ENCODE measurements at regions not wholly inside any gene's neighbourhood (a gene's known extent, or its start where the extent isn't known, plus 50 kb on each side); places are given as distances from the start of the nearest gene placed in this dataset.

DNA sequence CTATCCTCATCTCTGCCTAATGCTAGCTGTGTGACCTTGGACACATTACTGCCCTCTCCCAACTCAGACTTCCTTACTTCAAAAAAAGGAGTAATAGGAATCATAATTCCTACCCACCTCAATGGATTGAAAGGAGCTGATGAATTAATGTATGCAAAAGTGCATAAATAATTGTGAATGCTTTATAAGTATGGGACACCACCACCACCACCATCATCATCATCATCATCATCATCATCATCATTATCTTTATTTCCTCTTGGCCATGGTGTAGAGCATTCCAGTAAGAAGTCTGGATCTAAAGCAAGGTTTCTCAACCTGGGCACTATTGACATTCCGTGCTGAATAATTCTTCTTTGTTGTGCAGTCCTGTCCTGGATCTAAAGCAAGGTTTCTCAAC is 282.5 kb downstream of the MEX3B start:
- TF ChIP-seq POLR2A (IDR thresholded peaks at IDR 0.05; ENCODE audit: low read depth, low read length) (no peak), POLR2AphosphoS5 (IDR thresholded peaks at IDR 0.05; ENCODE audit: low read depth, low read length) (no peak)

All from GM12891 (cell line).